Effector memory CD8-positive, alpha-beta T cell (primary cell): ENCODE measurements at regions not wholly inside any gene's neighbourhood (a gene's known extent, or its start where the extent isn't known, plus 50 kb on each side); places are given as distances from the start of the nearest gene placed in this dataset.

Experiments
- ATAC-seq: fragments of 150-1000 bp; cut with Tn5 transposase; replicated peaks from 2 replicates; pipeline ENCODE4 v1.10.0; 2021; ENCODE audit warnings: mild to moderate bottlenecking, moderate library complexity
- DNase-seq, 3 experiments: peaks; one replicate each; pipeline ENCODE4 v3.0.0; 2021
- H3K27ac Mint-ChIP-seq, 2 donors: one replicate each; pipeline ENCODE4 v1.8.0; 2022; ENCODE audit warnings: mild to moderate bottlenecking in 2 of 2, mixed read lengths in 2 of 2, moderate library complexity in 2 of 2
- H3K27me3 Mint-ChIP-seq, 2 donors: one replicate each; pipeline ENCODE4 v1.8.0; 2022; ENCODE audit warnings: mixed read lengths in 2 of 2
- H3K36me3 Mint-ChIP-seq: one replicate; pipeline ENCODE4 v1.8.0; 2022; ENCODE audit warnings: mild to moderate bottlenecking, moderate library complexity, mixed read lengths; ENCODE audit not compliant: insufficient read depth
- H3K4me1 Mint-ChIP-seq, 2 donors: one replicate each; pipeline ENCODE4 v1.8.0; 2022; ENCODE audit warnings: low read depth in 2 of 2, mixed read lengths in 2 of 2
- H3K4me3 Mint-ChIP-seq, 2 donors: one replicate each; pipeline ENCODE4 v1.8.0; 2022; ENCODE audit warnings: mild to moderate bottlenecking in 2 of 2, mixed read lengths in 2 of 2, moderate library complexity in 2 of 2
- H3K9me3 Mint-ChIP-seq, 2 donors: one replicate each; pipeline ENCODE4 v1.8.0; 2022; ENCODE audit warnings: mixed read lengths in 2 of 2

- H3K4me1 Mint-ChIP-seq = peaks cover 0 to 1% of the 10 kb centered on the region in 2 donors
- no peak overlapping the region for H3K27ac Mint-ChIP-seq
- H3K36me3 Mint-ChIP-seq = no peaks in the 10 kb centered on the region
- no peak for DNase-seq
- ATAC-seq = no peak
- H3K4me3 Mint-ChIP-seq = no peak overlapping the region
- no peaks in the 10 kb centered on the region for H3K9me3 Mint-ChIP-seq
- H3K27me3 Mint-ChIP-seq = peaks cover 6 to 43% of the 10 kb centered on the region in 2 donors
Observed at GRCh38 chr3:23644099-23644498, 161.7 kb upstream of the UBE2E1 start.

- Mint-ChIP-seq H3K4me3 (no peak overlapping the region), H3K36me3 (no peaks in the 10 kb centered on the region), H3K4me1 (peaks cover 0 to 1% of the 10 kb centered on the region in 2 donors), H3K27me3 (peaks cover 6 to 45% of the 10 kb centered on the region in 2 donors), H3K9me3 (no peaks in the 10 kb centered on the region), H3K27ac (no peak overlapping the region)
- no peak for ATAC-seq
- no peak for DNase-seq
Observed at GRCh38 chr3:23644676-23645075, 161.1 kb upstream of the UBE2E1 start.

GRCh38 chr3:23645533-23646183 lies 160.1 kb upstream of the UBE2E1 start:
- ATAC-seq (no peak), DNase-seq (no peak)
- H3K9me3 Mint-ChIP-seq = no peaks in the 10 kb centered on the region
- peaks cover 0 to 1% of the 10 kb centered on the region in 2 donors for H3K4me1 Mint-ChIP-seq
- H3K36me3 Mint-ChIP-seq = no peaks in the 10 kb centered on the region
- no peak overlapping the region for H3K4me3 Mint-ChIP-seq
- no peak overlapping the region for H3K27ac Mint-ChIP-seq
- H3K27me3 Mint-ChIP-seq = peaks cover 12 to 49% of the 10 kb centered on the region in 2 donors

GRCh38 chr3:23646184-23646920 lies 159.4 kb upstream of the UBE2E1 start:
- ATAC-seq = no peak
- H3K36me3 Mint-ChIP-seq = no peaks in the 10 kb centered on the region
- H3K4me3 Mint-ChIP-seq = no peak overlapping the region
- H3K27me3 Mint-ChIP-seq = peaks cover 19 to 53% of the 10 kb centered on the region in 2 donors
- H3K9me3 Mint-ChIP-seq = no peaks in the 10 kb centered on the region
- H3K4me1 Mint-ChIP-seq = peaks cover 0 to 1% of the 10 kb centered on the region in 2 donors
- no peak for DNase-seq
- H3K27ac Mint-ChIP-seq = no peak overlapping the region

GRCh38 chr3:23647706-23648258 lies 158.0 kb upstream of the UBE2E1 start:
- DNase-seq (no peak), ATAC-seq (no peak)
- Mint-ChIP-seq H3K9me3 (no peaks in the 10 kb centered on the region), H3K4me1 (peaks cover 0 to 1% of the 10 kb centered on the region in 2 donors), H3K27me3 (peaks cover 25 to 51% of the 10 kb centered on the region in 2 donors), H3K27ac (no peak overlapping the region), H3K4me3 (no peak overlapping the region), H3K36me3 (no peaks in the 10 kb centered on the region)

GRCh38 chr3:23648326-23648995 lies 157.3 kb upstream of the UBE2E1 start:
- Mint-ChIP-seq H3K4me3 (no peak overlapping the region), H3K4me1 (peaks cover 0 to 1% of the 10 kb centered on the region in 2 donors), H3K36me3 (no peaks in the 10 kb centered on the region), H3K9me3 (no peaks in the 10 kb centered on the region), H3K27ac (no peak overlapping the region), H3K27me3 (peaks cover 25 to 44% of the 10 kb centered on the region in 2 donors)
- ATAC-seq = no peak
- no peak for DNase-seq

- peaks cover 0 to 1% of the 10 kb centered on the region in 2 donors for H3K4me1 Mint-ChIP-seq
- H3K4me3 Mint-ChIP-seq = no peak overlapping the region
- peaks cover 25 to 43% of the 10 kb centered on the region in 2 donors for H3K27me3 Mint-ChIP-seq
- H3K9me3 Mint-ChIP-seq = no peaks in the 10 kb centered on the region
- ATAC-seq (no peak), DNase-seq (no peak)
- H3K36me3 Mint-ChIP-seq = no peaks in the 10 kb centered on the region
- H3K27ac Mint-ChIP-seq = no peak overlapping the region
Observed at GRCh38 chr3:23648996-23649395, 156.8 kb upstream of the UBE2E1 start.

- Mint-ChIP-seq H3K27me3 (peaks cover 25 to 43% of the 10 kb centered on the region in 2 donors), H3K36me3 (no peaks in the 10 kb centered on the region), H3K27ac (no peak overlapping the region), H3K9me3 (no peaks in the 10 kb centered on the region), H3K4me1 (peaks cover 0 to 1% of the 10 kb centered on the region in 2 donors), H3K4me3 (no peak overlapping the region)
- no peak for ATAC-seq
- DNase-seq = no peak
Observed at GRCh38 chr3:23649448-23649847, 156.3 kb upstream of the UBE2E1 start.

GRCh38 chr3:23650371-23651140 lies 155.2 kb upstream of the UBE2E1 start:
- Mint-ChIP-seq H3K27ac (no peak overlapping the region), H3K27me3 (peaks cover 25 to 39% of the 10 kb centered on the region in 2 donors), H3K36me3 (no peaks in the 10 kb centered on the region), H3K9me3 (no peaks in the 10 kb centered on the region), H3K4me3 (no peak overlapping the region), H3K4me1 (peaks cover 0 to 1% of the 10 kb centered on the region in 2 donors)
- no peak for DNase-seq
- ATAC-seq = no peak

- H3K36me3 Mint-ChIP-seq = no peaks in the 10 kb centered on the region
- peaks cover 0 to 1% of the 10 kb centered on the region in 2 donors for H3K4me1 Mint-ChIP-seq
- ATAC-seq = no peak
- H3K27me3 Mint-ChIP-seq = peaks cover 30 to 36% of the 10 kb centered on the region in 2 donors
- no peak for DNase-seq
- no peak overlapping the region for H3K27ac Mint-ChIP-seq
- H3K4me3 Mint-ChIP-seq = no peak overlapping the region
- no peaks in the 10 kb centered on the region for H3K9me3 Mint-ChIP-seq
Observed at GRCh38 chr3:23653647-23654525, 151.9 kb upstream of the UBE2E1 start.

- ATAC-seq (no peak), DNase-seq (no peak)
- Mint-ChIP-seq H3K4me1 (peaks cover 0 to 2% of the 10 kb centered on the region in 2 donors), H3K9me3 (no peaks in the 10 kb centered on the region), H3K4me3 (no peak overlapping the region), H3K27ac (no peak overlapping the region), H3K27me3 (peaks cover 30 to 31% of the 10 kb centered on the region in 2 donors), H3K36me3 (no peaks in the 10 kb centered on the region)
Observed at GRCh38 chr3:23654571-23654970, 151.2 kb upstream of the UBE2E1 start.

GRCh38 chr3:23655749-23656148 lies 150.0 kb upstream of the UBE2E1 start:
- no peak overlapping the region for H3K27ac Mint-ChIP-seq
- DNase-seq (no peak), ATAC-seq (no peak)
- peaks cover 23 to 32% of the 10 kb centered on the region in 2 donors for H3K27me3 Mint-ChIP-seq
- H3K36me3 Mint-ChIP-seq = no peaks in the 10 kb centered on the region
- peaks cover 0 to 2% of the 10 kb centered on the region in 2 donors for H3K4me1 Mint-ChIP-seq
- no peak overlapping the region for H3K4me3 Mint-ChIP-seq
- no peaks in the 10 kb centered on the region for H3K9me3 Mint-ChIP-seq
